ENCODE measurements at regions not wholly inside any gene's neighbourhood (a gene's known extent, or its start where the extent isn't known, plus 50 kb on each side); places are given as distances from the start of the nearest gene placed in this dataset.

GRCh38 chr6:169955731-169956437 is 204.5 kb downstream of the ERMARD start:
- Histone ChIP-seq H3K4me1 (peaks cover 6 to 31% (median 19%) of the 10 kb centered on the region in 3 donors), H3K36me3 (no peaks in the 10 kb centered on the region), H3K27me3 (peaks cover 0 to 11% (median 0%) of the 10 kb centered on the region in 4 donors), H3K9me3 (no peaks in the 10 kb centered on the region), H3K27ac (no peak overlapping the region), H3K4me3 (no peak overlapping the region)
- intact Hi-C loops (cut with DNase I) = loop anchor here (10.0 kb wide), 1 partner anchor 121 kb away; no protein-coding TSS in a partner anchor
- WGBS, 2 donors = 56 to 68% methylated on average over 10 to 17 of the region's 19 CpGs
- DNase-seq = no peak
- no peak for TF ChIP-seq POLR2A (IDR thresholded peaks at IDR 0.05)
- TF ChIP-seq, protein P1, sequence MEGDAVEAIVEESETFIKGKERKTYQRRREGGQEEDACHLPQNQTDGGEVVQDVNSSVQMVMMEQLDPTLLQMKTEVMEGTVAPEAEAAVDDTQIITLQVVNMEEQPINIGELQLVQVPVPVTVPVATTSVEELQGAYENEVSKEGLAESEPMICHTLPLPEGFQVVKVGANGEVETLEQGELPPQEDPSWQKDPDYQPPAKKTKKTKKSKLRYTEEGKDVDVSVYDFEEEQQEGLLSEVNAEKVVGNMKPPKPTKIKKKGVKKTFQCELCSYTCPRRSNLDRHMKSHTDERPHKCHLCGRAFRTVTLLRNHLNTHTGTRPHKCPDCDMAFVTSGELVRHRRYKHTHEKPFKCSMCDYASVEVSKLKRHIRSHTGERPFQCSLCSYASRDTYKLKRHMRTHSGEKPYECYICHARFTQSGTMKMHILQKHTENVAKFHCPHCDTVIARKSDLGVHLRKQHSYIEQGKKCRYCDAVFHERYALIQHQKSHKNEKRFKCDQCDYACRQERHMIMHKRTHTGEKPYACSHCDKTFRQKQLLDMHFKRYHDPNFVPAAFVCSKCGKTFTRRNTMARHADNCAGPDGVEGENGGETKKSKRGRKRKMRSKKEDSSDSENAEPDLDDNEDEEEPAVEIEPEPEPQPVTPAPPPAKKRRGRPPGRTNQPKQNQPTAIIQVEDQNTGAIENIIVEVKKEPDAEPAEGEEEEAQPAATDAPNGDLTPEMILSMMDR (IDR thresholded peaks at IDR 0.05) = no peak

DNA sequence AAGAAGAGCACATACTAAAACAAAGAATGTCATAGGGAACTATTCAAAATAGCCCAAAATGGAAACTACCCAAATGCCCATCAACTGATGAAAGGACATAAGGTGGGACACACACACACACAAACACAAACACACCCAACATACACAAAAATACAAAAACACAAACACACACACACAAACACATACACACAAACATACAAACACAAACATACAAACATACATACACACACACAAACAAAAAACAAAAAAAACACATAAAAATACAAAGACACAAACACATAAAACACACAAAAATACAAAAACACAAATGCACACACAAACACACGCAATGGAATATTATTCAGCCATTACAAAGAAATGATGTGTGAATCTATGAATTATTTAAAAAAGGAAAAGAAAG is 203.6 kb downstream of the ERMARD start:
- intact Hi-C loops (cut with DNase I) = loop anchor here (10.0 kb wide), 1 partner anchor 120 kb away; no protein-coding TSS in a partner anchor
- Histone ChIP-seq H3K4me3 (no peak overlapping the region), H3K27ac (no peak overlapping the region), H3K9me3 (no peaks in the 10 kb centered on the region), H3K36me3 (no peaks in the 10 kb centered on the region), H3K4me1 (peaks cover 6 to 22% (median 10%) of the 10 kb centered on the region in 3 donors), H3K27me3 (peaks cover 0 to 7% (median 0%) of the 10 kb centered on the region in 4 donors)
- WGBS, 2 donors = 91 to 94% methylated on average over 1 of the region's 1 CpG
- TF ChIP-seq, protein P1 (IDR thresholded peaks at IDR 0.05) = no peak
- no peak for TF ChIP-seq POLR2A (IDR thresholded peaks at IDR 0.05)
- no peak for DNase-seq

GRCh38 chr6:169953686-169954085 is 202.3 kb downstream of the ERMARD start:
- no peak for DNase-seq
- Histone ChIP-seq H3K4me1 (peaks cover 0 to 9% (median 0%) of the 10 kb centered on the region in 3 donors), H3K27me3 (no peaks in the 10 kb centered on the region), H3K36me3 (no peaks in the 10 kb centered on the region), H3K27ac (no peak overlapping the region), H3K9me3 (no peaks in the 10 kb centered on the region), H3K4me3 (no peak overlapping the region)
- no peak for TF ChIP-seq POLR2A (IDR thresholded peaks at IDR 0.05)
- TF ChIP-seq, protein P1 (IDR thresholded peaks at IDR 0.05) = no peak
- WGBS, 2 donors = 65 to 69% methylated on average over 3 of the region's 3 CpGs
- intact Hi-C loops (cut with DNase I) = loop anchor here (10.0 kb wide), 1 partner anchor 119 kb away; no protein-coding TSS in a partner anchor

DNA sequence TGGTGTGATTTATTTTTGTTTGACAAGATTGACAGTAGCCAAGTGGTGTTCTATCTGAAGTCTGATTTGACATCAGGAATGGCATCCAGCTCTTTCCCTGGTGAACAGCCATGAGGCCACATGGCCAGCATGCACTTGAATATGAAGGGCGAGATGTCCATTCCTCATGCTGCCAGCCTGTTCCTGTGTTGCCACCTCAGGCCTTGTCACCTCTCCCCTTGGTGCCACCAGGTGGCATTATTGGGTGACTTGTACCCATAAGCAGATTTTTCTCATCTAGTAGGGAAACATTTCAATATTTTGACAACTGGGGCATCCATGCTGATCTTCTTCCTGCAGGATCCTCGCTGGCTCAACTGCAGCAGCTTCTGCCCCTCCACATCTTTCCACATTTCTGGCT is 199.1 kb downstream of the ERMARD start:
- H3K4me3 ChIP-seq = no peak overlapping the region
- H3K9me3 ChIP-seq = no peaks in the 10 kb centered on the region
- DNase-seq = no peak
- H3K36me3 ChIP-seq = no peaks in the 10 kb centered on the region
- H3K27ac ChIP-seq = no peak overlapping the region
- intact Hi-C loops (cut with DNase I) = loop anchor here (10.0 kb wide), 1 partner anchor 116 kb away; no protein-coding TSS in a partner anchor
- H3K27me3 ChIP-seq = no peaks in the 10 kb centered on the region
- 83 to 85% methylated on average over 2 of the region's 2 CpGs for WGBS, 2 donors
- peaks cover 0 to 2% (median 0%) of the 10 kb centered on the region in 3 donors for H3K4me1 ChIP-seq
- TF ChIP-seq, protein P1 (IDR thresholded peaks at IDR 0.05) = peak in 5 of 6 experiments; percentile 22 to 59 (median 42)
- TF ChIP-seq POLR2A (IDR thresholded peaks at IDR 0.05) = no peak

DNA sequence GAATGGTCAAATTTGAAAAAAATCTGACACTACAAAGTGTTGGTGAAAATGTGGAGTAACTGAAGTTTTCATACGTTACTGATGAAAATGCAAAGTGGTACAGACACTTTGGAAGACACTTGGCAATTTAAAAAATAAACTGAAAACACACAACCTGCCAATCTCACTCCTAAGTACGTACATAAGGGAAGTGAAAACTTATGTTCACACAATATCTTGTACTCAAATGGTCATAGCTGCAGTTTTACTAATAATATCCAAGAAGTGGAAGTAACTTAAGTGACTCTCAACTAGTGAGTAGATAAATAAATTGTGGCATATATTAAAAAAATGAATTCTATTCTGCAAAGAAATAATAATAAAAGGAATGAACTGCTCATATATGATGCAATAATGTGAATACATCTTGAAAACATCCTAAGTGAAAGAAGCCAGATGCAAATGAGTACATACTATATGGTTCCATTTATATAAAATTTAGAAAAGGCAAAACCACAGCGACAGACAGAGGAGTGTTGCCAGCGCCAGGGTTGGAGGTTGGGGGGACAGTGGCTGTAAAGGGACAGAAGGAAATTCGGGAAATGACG is 198.2 kb downstream of the ERMARD start:
- intact Hi-C loops (cut with DNase I) = loop anchor here (10.0 kb wide), 1 partner anchor 115 kb away; no protein-coding TSS in a partner anchor
- no peaks in the 10 kb centered on the region for H3K36me3 ChIP-seq
- H3K27ac ChIP-seq = no peak overlapping the region
- H3K27me3 ChIP-seq = no peaks in the 10 kb centered on the region
- H3K4me3 ChIP-seq = no peak overlapping the region
- no peaks in the 10 kb centered on the region for H3K9me3 ChIP-seq
- no peak for TF ChIP-seq POLR2A (IDR thresholded peaks at IDR 0.05)
- TF ChIP-seq, protein P1 (IDR thresholded peaks at IDR 0.05) = no peak
- no peaks in the 10 kb centered on the region for H3K4me1 ChIP-seq
- no peak for DNase-seq
- 73 to 83% methylated on average over 6 of the region's 6 CpGs for WGBS, 2 donors
